HepG2 (cell line): ENCODE measurements at regions not wholly inside any gene's neighbourhood (a gene's known extent, or its start where the extent isn't known, plus 50 kb on each side); places are given as distances from the start of the nearest gene placed in this dataset.

Experiments
- ATAC-seq: fragments of 200-7000 bp; cut with Tn5 transposase; 3 replicates; pipeline ENCODE4 v1.9.1; 2020; ENCODE audit warnings: mild to moderate bottlenecking, moderate library complexity
- BruUV-seq: library from RNA; stranded (reverse); fragments of 400-500 nt; replicated peaks from 2 replicates; lab custom pipeline; 2021; lab: Mats Ljungman, UMichigan
- CTCF ChIA-PET: fragments of 300-600 bp; formaldehyde crosslinking; extraction: SDS; loops from one replicate; lab custom pipeline; 2021; ENCODE audit warnings: low total read pairs, inconsistent platforms, low intra/inter-chr PET ratio; lab: Yijun Ruan, JAX
- POLR2A ChIA-PET: fragments of 350-600 bp; sonication (Branson Sonifier 250); formaldehyde crosslinking; loops from one replicate; lab custom pipeline; 2020; ENCODE audit warnings: antibody characterized with exemption, inconsistent platforms; lab: Yijun Ruan, JAX
- DNase-seq: peaks from one replicate; pipeline ENCODE4 v3.0.0-alpha.2; 2015; ENCODE audit warnings: low spot score
- FAIRE-seq: peaks from 3 replicates; lab custom pipeline; 2011; peaks lifted over from hg19 to GRCh38; lab: Jason Lieb, UNC
- H2AFZ ChIP-seq: one replicate; pipeline ENCODE4 v1.6.1; 2011; ENCODE audit warnings: low read length, inconsistent platforms
- H3K27ac ChIP-seq: fragments of 300-600 bp; 3 replicates; pipeline ENCODE4 v1.8.0; 2011; ENCODE audit warnings: mixed run types, mild to moderate bottlenecking, mixed read lengths, low read length, inconsistent platforms; ENCODE audit not compliant: insufficient read depth; ENCODE audit errors: extremely low read length
- H3K27me3 ChIP-seq, 2 experiments: fragments of 200-600 bp in 1 of 2; 2 replicates in 1 of 2; 3 replicates in 1 of 2; pipeline versions ENCODE4 v1.6.0 to v1.8.0; 2011; ENCODE audit warnings: low read length in 2 of 2, mild to moderate bottlenecking in 2 of 2, moderate library complexity in 2 of 2, inconsistent platforms in 1 of 2; ENCODE audit not compliant: insufficient read depth in 2 of 2, control insufficient read depth in 1 of 2
- H3K36me3 ChIP-seq, 2 experiments: fragments of 200-600 bp in 1 of 2; replicated peaks in 1 of 2; 2 replicates in 1 of 2; 3 replicates in 1 of 2; pipeline versions ENCODE4 v1.5.1 to v1.8.0; 2011; ENCODE audit warnings: low read length in 2 of 2, inconsistent platforms in 1 of 2; ENCODE audit not compliant: insufficient read depth in 2 of 2, control insufficient read depth in 1 of 2
- H3K4me1 ChIP-seq: 2 replicates; pipeline ENCODE4 v1.5.1; 2012; ENCODE audit warnings: low read length, inconsistent platforms; ENCODE audit not compliant: insufficient read depth
- H3K4me2 ChIP-seq: 2 replicates; pipeline ENCODE4 v1.6.0; 2011; ENCODE audit warnings: low read depth, low read length, inconsistent platforms
- H3K4me3 ChIP-seq, 3 experiments: fragments of 200-600 bp in 1 of 3; sonication (generic), shearing (Covaris generic) in 1 of 3; replicated peaks in 1 of 3; 2 replicates each; pipeline ENCODE4 v1.5.1; 2011 to 2016; ENCODE audit warnings: low read length in 3 of 3, inconsistent platforms in 2 of 3, low read depth in 2 of 3, mild to moderate bottlenecking in 2 of 3, control low read depth in 1 of 3, mixed read lengths in 1 of 3; ENCODE audit not compliant: insufficient read depth in 1 of 3
- H3K79me2 ChIP-seq: one replicate; pipeline ENCODE4 v1.6.1; 2011; ENCODE audit warnings: low read length, inconsistent platforms; ENCODE audit not compliant: insufficient read depth
- H3K9ac ChIP-seq: 2 replicates; pipeline ENCODE4 v1.6.0; 2011; ENCODE audit warnings: mild to moderate bottlenecking, low read depth, low read length, inconsistent platforms; ENCODE audit not compliant: insufficient read depth
- H3K9me3 ChIP-seq: 2 replicates; pipeline ENCODE4 v1.5.1; 2012; ENCODE audit warnings: mild to moderate bottlenecking, low read length
- H4K20me1 ChIP-seq: 2 replicates; pipeline ENCODE4 v1.6.0; 2011; ENCODE audit warnings: inconsistent platforms, mild to moderate bottlenecking, low read length, moderate library complexity; ENCODE audit not compliant: insufficient read depth
- ARID5B ChIP-seq: IDR thresholded peaks from 2 replicates; pipeline ENCODE4 v1.4.0; 2020; ENCODE audit warnings: mild to moderate bottlenecking, missing genetic modification reagents
- RFXANK ChIP-seq: IDR thresholded peaks from 2 replicates; pipeline ENCODE4 v1.6.1; 2016
- TOE1 ChIP-seq: sonication (generic); formaldehyde crosslinking; IDR thresholded peaks from 2 replicates; pipeline ENCODE4 v1.4.0; 2020; ENCODE audit warnings: mild to moderate bottlenecking, missing genetic modification reagents
- ZNF670 ChIP-seq: sonication (generic); formaldehyde crosslinking; IDR thresholded peaks from 2 replicates; pipeline ENCODE4 v1.8.0; 2022; ENCODE audit warnings: mild to moderate bottlenecking, missing genetic modification reagents, borderline replicate concordance
- ZNF83 ChIP-seq: sonication (generic); formaldehyde crosslinking; IDR thresholded peaks from 2 replicates; pipeline ENCODE4 v1.4.0; 2020; ENCODE audit warnings: missing genetic modification reagents, mild to moderate bottlenecking, borderline replicate concordance
- WGBS: methylation state at CpG from one replicate; pipeline ENCODE4 v1.1.6; 2017; ENCODE audit warnings: low lambda C conversion rate; 5-methylcytosine and 5-hydroxymethylcytosine counted together
- in situ Hi-C: cut with HindIII; loops from 2 replicates; pipeline ENCODE4 v1.10.0; 2017; ENCODE audit warnings: low pct_unique_long_range_greater_than_20kb; ENCODE audit not compliant: extremely low pct_ligation_motif_present
- intact Hi-C: fragments of 100-400 bp; cut with micrococcal nuclease; formaldehyde crosslinking; loops from one replicate; pipeline ENCODE4 v1.10.0; 2022; ENCODE audit not compliant: unreplicated experiment
- TF ChIP-seq, protein P1 (sequence below): sonication (generic); formaldehyde crosslinking; IDR thresholded peaks from 2 replicates; pipeline ENCODE4 v1.8.1; 2022; ENCODE audit warnings: low read depth, mild to moderate bottlenecking, missing genetic modification reagents
- TF ChIP-seq, protein P2 (sequence below): fragments of 450-650 bp; IDR thresholded peaks from 2 replicates; pipeline ENCODE4 v1.6.1; 2017; ENCODE audit warnings: mild to moderate bottlenecking

DNA sequence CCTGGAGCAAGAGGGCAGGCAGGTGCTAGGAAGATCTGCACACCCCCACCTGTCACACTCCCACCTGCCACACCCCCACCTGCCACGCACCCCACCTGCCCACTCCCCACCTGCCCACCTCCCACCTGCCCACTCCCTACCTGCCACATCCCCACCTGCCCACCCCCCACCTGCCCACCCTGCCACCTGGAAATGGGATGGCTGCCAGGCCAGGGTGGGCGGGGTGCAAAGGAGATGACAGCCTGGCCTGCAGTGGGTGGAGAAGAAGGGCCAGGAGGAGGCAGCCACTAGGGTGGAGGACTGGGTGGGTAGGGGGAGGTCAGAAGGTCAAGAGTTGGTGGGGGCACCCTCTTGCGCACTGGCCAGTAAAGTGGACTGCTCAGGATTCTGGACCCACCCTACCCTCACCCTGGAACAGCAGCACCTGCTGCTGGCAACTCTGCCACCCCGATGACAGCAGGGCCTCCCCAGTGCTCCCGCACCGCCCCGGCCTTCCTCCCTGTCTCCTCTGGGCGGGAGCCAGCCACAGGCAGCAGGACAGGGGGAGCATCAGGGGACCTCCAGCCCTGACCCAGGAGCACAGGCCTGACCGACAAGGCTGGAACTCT, 66.8 kb upstream of the NKX1-1 start:
- Histone ChIP-seq H3K4me1 (no peaks in the 10 kb centered on the region), H3K9ac (no peak overlapping the region), H3K36me3 (no peaks in the 10 kb centered on the region), H3K79me2 (no peaks in the 10 kb centered on the region), H4K20me1 (no peaks in the 10 kb centered on the region), H3K4me2 (no peak overlapping the region), H2AFZ (no peak overlapping the region), H3K27me3 (peaks cover 3 to 18% of the 10 kb centered on the region in 2 experiments; a peak in 3 of 5 replicates), H3K27ac (no peak overlapping the region), H3K9me3 (no peaks in the 10 kb centered on the region), H3K4me3 (no peak overlapping the region)
- ATAC-seq: no peak
- TF ChIP-seq RFXANK (CRISPR knock-in tag): no peak
- in situ Hi-C loops (no loop called here), intact Hi-C loops (no loop called here)
- DNase-seq: no peak
- WGBS: 9% methylated on average over 4 of the region's 9 CpGs
- ChIA-PET CTCF (no interaction called here), POLR2A (no interaction called here)
- no TSS peak for BruUV-seq
- no peak for FAIRE-seq

- FAIRE-seq: no peak
- Histone ChIP-seq H2AFZ (no peak overlapping the region), H3K79me2 (no peaks in the 10 kb centered on the region), H3K4me1 (no peaks in the 10 kb centered on the region), H3K9me3 (no peaks in the 10 kb centered on the region), H3K4me2 (no peak overlapping the region), H3K27ac (no peak overlapping the region), H3K4me3 (no peak overlapping the region), H3K27me3 (peaks cover 3 to 18% of the 10 kb centered on the region in 2 experiments; a peak in 3 of 5 replicates), H3K9ac (no peak overlapping the region), H4K20me1 (no peaks in the 10 kb centered on the region), H3K36me3 (no peaks in the 10 kb centered on the region)
- WGBS: 27% methylated on average over 21 of the region's 58 CpGs
- intact Hi-C loops (no loop called here), in situ Hi-C loops (no loop called here)
- no peak for DNase-seq
- no TSS peak for BruUV-seq
- ATAC-seq: no peak
- ChIA-PET POLR2A (no interaction called here), CTCF (no interaction called here)
- no peak for TF ChIP-seq ZNF670 (CRISPR knock-in tag)
- TF ChIP-seq ZNF83 (CRISPR knock-in tag): no peak
- TF ChIP-seq, protein P1, sequence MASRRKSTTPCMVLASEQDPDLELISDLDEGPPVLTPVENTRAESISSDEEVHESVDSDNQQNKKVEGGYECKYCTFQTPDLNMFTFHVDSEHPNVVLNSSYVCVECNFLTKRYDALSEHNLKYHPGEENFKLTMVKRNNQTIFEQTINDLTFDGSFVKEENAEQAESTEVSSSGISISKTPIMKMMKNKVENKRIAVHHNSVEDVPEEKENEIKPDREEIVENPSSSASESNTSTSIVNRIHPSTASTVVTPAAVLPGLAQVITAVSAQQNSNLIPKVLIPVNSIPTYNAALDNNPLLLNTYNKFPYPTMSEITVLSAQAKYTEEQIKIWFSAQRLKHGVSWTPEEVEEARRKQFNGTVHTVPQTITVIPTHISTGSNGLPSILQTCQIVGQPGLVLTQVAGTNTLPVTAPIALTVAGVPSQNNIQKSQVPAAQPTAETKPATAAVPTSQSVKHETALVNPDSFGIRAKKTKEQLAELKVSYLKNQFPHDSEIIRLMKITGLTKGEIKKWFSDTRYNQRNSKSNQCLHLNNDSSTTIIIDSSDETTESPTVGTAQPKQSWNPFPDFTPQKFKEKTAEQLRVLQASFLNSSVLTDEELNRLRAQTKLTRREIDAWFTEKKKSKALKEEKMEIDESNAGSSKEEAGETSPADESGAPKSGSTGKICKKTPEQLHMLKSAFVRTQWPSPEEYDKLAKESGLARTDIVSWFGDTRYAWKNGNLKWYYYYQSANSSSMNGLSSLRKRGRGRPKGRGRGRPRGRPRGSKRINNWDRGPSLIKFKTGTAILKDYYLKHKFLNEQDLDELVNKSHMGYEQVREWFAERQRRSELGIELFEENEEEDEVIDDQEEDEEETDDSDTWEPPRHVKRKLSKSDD (CRISPR knock-in tag): no peak
- TF ChIP-seq ARID5B: no peak
- TF ChIP-seq, protein P2, sequence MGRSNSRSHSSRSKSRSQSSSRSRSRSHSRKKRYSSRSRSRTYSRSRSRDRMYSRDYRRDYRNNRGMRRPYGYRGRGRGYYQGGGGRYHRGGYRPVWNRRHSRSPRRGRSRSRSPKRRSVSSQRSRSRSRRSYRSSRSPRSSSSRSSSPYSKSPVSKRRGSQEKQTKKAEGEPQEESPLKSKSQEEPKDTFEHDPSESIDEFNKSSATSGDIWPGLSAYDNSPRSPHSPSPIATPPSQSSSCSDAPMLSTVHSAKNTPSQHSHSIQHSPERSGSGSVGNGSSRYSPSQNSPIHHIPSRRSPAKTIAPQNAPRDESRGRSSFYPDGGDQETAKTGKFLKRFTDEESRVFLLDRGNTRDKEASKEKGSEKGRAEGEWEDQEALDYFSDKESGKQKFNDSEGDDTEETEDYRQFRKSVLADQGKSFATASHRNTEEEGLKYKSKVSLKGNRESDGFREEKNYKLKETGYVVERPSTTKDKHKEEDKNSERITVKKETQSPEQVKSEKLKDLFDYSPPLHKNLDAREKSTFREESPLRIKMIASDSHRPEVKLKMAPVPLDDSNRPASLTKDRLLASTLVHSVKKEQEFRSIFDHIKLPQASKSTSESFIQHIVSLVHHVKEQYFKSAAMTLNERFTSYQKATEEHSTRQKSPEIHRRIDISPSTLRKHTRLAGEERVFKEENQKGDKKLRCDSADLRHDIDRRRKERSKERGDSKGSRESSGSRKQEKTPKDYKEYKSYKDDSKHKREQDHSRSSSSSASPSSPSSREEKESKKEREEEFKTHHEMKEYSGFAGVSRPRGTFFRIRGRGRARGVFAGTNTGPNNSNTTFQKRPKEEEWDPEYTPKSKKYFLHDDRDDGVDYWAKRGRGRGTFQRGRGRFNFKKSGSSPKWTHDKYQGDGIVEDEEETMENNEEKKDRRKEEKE: no peak
- TF ChIP-seq TOE1: no peak
Observed at GRCh38 chr4:1472148-1472797, 66.0 kb upstream of the NKX1-1 start.
